Choroid plexus epithelial cell (primary cell): ENCODE measurements at regions not wholly inside any gene's neighbourhood (a gene's known extent, or its start where the extent isn't known, plus 50 kb on each side); places are given as distances from the start of the nearest gene placed in this dataset.

Experiments
- DNase-seq: peaks from one replicate; pipeline ENCODE4 v3.0.0-alpha.2; 2010; ENCODE audit warnings: low read depth
- H3K4me3 ChIP-seq: 2 replicates; pipeline ENCODE4 v1.5.1; 2011; ENCODE audit warnings: low read depth, mild to moderate bottlenecking, control low read depth, low read length, moderate library complexity
- CTCF ChIP-seq: conservative IDR thresholded peaks from 2 replicates; pipeline ENCODE4 v1.5.1; 2011; ENCODE audit warnings: low read depth, mild to moderate bottlenecking, control low read depth, inconsistent platforms, low read length, moderate library complexity

GRCh38 chr2:206869824-206870495 is 69.4 kb upstream of the CPO start:
- no peak for DNase-seq
- no peak for TF ChIP-seq CTCF
- no peak overlapping the region for H3K4me3 ChIP-seq

GRCh38 chr2:206873423-206873822 is 65.9 kb upstream of the CPO start:
- no peak for DNase-seq
- no peak for TF ChIP-seq CTCF
- no peak overlapping the region for H3K4me3 ChIP-seq

- DNase-seq, result no peak
- no peak for TF ChIP-seq CTCF
- H3K4me3 ChIP-seq, result no peak overlapping the region
These were observed 63.6 kb upstream of the CPO start for GRCh38 chr2:206875701-206876100.

GRCh38 chr2:206876216-206876860 is 63.0 kb upstream of the CPO start:
- TF ChIP-seq CTCF, result no peak
- H3K4me3 ChIP-seq, result no peak overlapping the region
- no peak for DNase-seq

GRCh38 chr2:206881708-206882410 is 57.5 kb upstream of the CPO start:
- TF ChIP-seq CTCF, result no peak
- no peak overlapping the region for H3K4me3 ChIP-seq

GRCh38 chr2:206886696-206887095 is 52.6 kb upstream of the CPO start:
- no peak overlapping the region for H3K4me3 ChIP-seq
- DNase-seq, result no peak
- TF ChIP-seq CTCF, result no peak

More at GRCh38 chr2:206881708-206882410, 57.5 kb upstream of the CPO start:
- no peak for DNase-seq

GRCh38 chr2:206887745-206888144 is 51.6 kb upstream of the CPO start:
- no peak for TF ChIP-seq CTCF
- no peak for DNase-seq

More at GRCh38 chr2:206887745-206888144, 51.6 kb upstream of the CPO start:
- H3K4me3 ChIP-seq, result no peak overlapping the region
